ENCODE measurements at regions not wholly inside any gene's neighbourhood (a gene's known extent, or its start where the extent isn't known, plus 50 kb on each side); places are given as distances from the start of the nearest gene placed in this dataset.

DNA sequence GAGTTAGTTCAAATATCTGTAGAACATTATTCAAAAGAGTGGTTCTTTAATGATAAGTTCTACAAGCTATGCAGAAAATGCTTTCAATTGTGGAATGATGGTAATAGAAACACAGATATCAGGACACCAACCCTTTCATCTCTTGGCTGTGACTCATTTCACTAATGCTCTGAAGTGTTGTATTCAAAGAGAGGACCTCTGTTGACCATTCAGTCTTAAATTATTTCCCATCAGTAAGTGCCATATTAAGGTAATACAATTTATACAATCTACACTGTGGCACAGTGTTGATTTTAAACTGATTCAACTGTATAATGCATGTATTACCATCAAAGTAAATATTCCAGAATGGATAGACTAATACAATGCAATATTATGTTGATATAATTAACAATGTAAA lies 289.0 kb upstream of the ADGRL3 start:
- no peak overlapping the region for H3K4me3 ChIP-seq
- no peaks in the 10 kb centered on the region for H3K4me1 Mint-ChIP-seq
- no peak overlapping the region for H2AFZ ChIP-seq
- H3K9me3 Mint-ChIP-seq = no peaks in the 10 kb centered on the region
- no peak overlapping the region for H3K4me2 ChIP-seq
- DNase-seq (ENCODE audit: low spot score) (no peak), ATAC-seq (no peak)
- H3K27me3 ChIP-seq (ENCODE audit: insufficient read depth) = no peaks in the 10 kb centered on the region
- H3F3A ChIP-seq (replicated peaks; ENCODE audit: low read depth) = no peaks in the 10 kb centered on the region
- no peaks in the 10 kb centered on the region for H3K36me3 Mint-ChIP-seq (ENCODE audit: low read depth)
- no peaks in the 10 kb centered on the region for H3K27me3 Mint-ChIP-seq (ENCODE audit: insufficient read depth, low read depth, poor library complexity)
- no peak overlapping the region for H3K27ac ChIP-seq (ENCODE audit: low read depth)
- no peaks in the 10 kb centered on the region for H3K79me2 ChIP-seq (replicated peaks; ENCODE audit: insufficient read depth)
- no peaks in the 10 kb centered on the region; the same call in 1 of the 2 replicates for H3K9me2 ChIP-seq (ENCODE audit: insufficient read depth)
- no peaks in the 10 kb centered on the region for H3K36me3 ChIP-seq (ENCODE audit: insufficient read depth)
- H3K4me1 ChIP-seq (ENCODE audit: insufficient read depth) = no peaks in the 10 kb centered on the region
- H4K20me1 ChIP-seq (replicated peaks; ENCODE audit: insufficient read depth) = no peaks in the 10 kb centered on the region
- no peak for TF ChIP-seq JUNB (IDR thresholded peaks at IDR 0.05; ENCODE audit: unreplicated experiment)
- no peak for TF ChIP-seq CTCF (conservative IDR thresholded peaks at IDR 0.05; ENCODE audit: low read depth in 2 of 2)
- no peak for TF ChIP-seq ZNF331 (CRISPR knock-in tag; IDR thresholded peaks at IDR 0.05; ENCODE audit: low read depth)
- no peak for TF ChIP-seq CREB1 (CRISPR knock-in tag; IDR thresholded peaks at IDR 0.05; ENCODE audit: low read depth)
- TF ChIP-seq POLR2AphosphoS5 (IDR thresholded peaks at IDR 0.05; ENCODE audit: low read depth) = no peak
- TF ChIP-seq ZNF114 (CRISPR knock-in tag; IDR thresholded peaks at IDR 0.05) = no peak
- TF ChIP-seq STAT1 (IDR thresholded peaks at IDR 0.05; ENCODE audit: unreplicated experiment) = no peak
- no peak for TF ChIP-seq NANOG (IDR thresholded peaks at IDR 0.05; ENCODE audit: borderline replicate concordance)
- TF ChIP-seq EZH2 (IDR thresholded peaks at IDR 0.05; ENCODE audit: low read depth, unreplicated experiment) = no peak
- TF ChIP-seq, protein P1, sequence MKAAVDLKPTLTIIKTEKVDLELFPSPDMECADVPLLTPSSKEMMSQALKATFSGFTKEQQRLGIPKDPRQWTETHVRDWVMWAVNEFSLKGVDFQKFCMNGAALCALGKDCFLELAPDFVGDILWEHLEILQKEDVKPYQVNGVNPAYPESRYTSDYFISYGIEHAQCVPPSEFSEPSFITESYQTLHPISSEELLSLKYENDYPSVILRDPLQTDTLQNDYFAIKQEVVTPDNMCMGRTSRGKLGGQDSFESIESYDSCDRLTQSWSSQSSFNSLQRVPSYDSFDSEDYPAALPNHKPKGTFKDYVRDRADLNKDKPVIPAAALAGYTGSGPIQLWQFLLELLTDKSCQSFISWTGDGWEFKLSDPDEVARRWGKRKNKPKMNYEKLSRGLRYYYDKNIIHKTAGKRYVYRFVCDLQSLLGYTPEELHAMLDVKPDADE (IDR thresholded peaks at IDR 0.05) = no peak
- TF ChIP-seq EZH2phosphoT487 (IDR thresholded peaks at IDR 0.05; ENCODE audit: unreplicated experiment) = no peak
- no peak for TF ChIP-seq ZNF462 (CRISPR knock-in tag; IDR thresholded peaks at IDR 0.05)
- no peak for TF ChIP-seq REST (IDR thresholded peaks at IDR 0.05; ENCODE audit: unreplicated experiment)
- no peak overlapping the region for H3K27ac Mint-ChIP-seq
- H3K4me3 Mint-ChIP-seq = no peak overlapping the region
